ENCODE measurements at regions not wholly inside any gene's neighbourhood (a gene's known extent, or its start where the extent isn't known, plus 50 kb on each side); places are given as distances from the start of the nearest gene placed in this dataset.

DNA sequence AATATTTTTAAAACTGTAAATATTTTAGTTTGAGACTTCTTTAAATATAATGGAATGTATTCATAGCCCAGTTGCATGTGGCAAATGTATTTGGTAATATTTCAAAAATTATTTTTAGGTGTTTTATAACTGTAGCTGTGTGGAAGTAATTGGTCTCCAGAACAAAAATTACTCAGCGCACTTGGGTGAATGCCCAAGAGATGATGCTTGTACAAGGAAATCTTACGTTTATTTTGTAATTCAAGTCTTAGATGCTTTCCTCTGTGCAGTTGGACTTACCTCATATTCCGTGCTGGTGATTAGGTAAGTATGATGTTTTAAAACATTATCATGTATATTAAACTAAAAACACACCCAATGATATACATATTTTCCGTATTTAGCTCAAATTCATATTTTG is 76.7 kb upstream of the SLCO1B1 start:
- Histone ChIP-seq H3K27ac (no peak overlapping the region), H3K9me3 (no peaks in the 10 kb centered on the region), H3K36me3 (no peaks in the 10 kb centered on the region), H3K27me3 (no peaks in the 10 kb centered on the region), H3K4me3 (replicated peaks in 1 of 3) (no peak overlapping the region), H3K4me1 (no peaks in the 10 kb centered on the region)
- 68 to 79% methylated on average over 4 of the region's 4 CpGs for WGBS, 2 donors
- intact Hi-C loops (cut with DNase I): no loop called here
- TF ChIP-seq, protein P1, sequence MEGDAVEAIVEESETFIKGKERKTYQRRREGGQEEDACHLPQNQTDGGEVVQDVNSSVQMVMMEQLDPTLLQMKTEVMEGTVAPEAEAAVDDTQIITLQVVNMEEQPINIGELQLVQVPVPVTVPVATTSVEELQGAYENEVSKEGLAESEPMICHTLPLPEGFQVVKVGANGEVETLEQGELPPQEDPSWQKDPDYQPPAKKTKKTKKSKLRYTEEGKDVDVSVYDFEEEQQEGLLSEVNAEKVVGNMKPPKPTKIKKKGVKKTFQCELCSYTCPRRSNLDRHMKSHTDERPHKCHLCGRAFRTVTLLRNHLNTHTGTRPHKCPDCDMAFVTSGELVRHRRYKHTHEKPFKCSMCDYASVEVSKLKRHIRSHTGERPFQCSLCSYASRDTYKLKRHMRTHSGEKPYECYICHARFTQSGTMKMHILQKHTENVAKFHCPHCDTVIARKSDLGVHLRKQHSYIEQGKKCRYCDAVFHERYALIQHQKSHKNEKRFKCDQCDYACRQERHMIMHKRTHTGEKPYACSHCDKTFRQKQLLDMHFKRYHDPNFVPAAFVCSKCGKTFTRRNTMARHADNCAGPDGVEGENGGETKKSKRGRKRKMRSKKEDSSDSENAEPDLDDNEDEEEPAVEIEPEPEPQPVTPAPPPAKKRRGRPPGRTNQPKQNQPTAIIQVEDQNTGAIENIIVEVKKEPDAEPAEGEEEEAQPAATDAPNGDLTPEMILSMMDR (IDR thresholded peaks at IDR 0.05): no peak
- TF ChIP-seq POLR2A (IDR thresholded peaks at IDR 0.05): no peak
- no peak for DNase-seq

DNA sequence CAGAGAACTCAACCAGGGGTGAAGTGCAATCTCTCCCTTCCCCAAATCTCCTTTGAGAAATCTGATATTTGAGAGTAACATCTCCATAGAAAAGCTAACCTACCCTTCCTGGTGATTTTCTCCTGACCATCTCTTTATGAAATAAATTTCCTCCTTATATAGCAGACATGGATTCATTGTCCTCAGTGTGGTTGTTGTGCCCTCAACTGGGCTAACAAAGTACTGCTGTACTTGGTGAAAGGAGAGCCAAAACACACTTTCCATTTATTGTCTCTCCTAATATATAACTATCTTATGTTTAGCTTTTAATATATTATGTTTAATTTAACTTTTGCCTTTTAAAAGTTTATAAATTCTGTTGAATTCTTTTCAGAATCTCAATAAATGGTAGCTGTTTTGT is 65.1 kb upstream of the SLCO1B1 start:
- TF ChIP-seq POLR2A (IDR thresholded peaks at IDR 0.05): no peak
- TF ChIP-seq, protein P1 (IDR thresholded peaks at IDR 0.05): peak in 2 of 6 experiments; percentile 12 to 26
- Histone ChIP-seq H3K9me3 (no peaks in the 10 kb centered on the region), H3K36me3 (no peaks in the 10 kb centered on the region), H3K4me1 (no peaks in the 10 kb centered on the region), H3K27me3 (no peaks in the 10 kb centered on the region), H3K27ac (no peak overlapping the region), H3K4me3 (replicated peaks in 1 of 3) (no peak overlapping the region)
- no peak for DNase-seq
- intact Hi-C loops (cut with DNase I): no loop called here

DNA sequence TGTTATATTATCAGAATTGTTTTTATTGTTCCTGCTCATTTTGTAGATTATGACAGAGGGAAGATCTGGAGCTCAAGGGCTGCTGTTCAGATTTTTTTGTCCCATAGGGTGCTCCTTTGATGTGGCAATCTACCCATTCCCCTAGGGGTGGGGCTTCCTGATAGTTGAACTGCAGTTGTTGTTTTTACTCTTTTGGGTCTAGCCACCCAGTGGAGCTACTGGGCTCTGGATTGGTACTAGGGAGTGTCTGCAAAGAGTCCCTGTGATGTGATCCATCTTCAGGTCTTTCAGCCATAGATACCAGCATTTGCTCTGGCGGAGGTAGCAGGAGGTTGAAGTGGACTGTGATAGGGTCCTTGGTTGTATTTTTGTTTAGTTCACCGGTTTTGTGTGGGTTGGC is 57.9 kb upstream of the SLCO1B1 start:
- TF ChIP-seq, protein P1 (IDR thresholded peaks at IDR 0.05): no peak
- no peak for TF ChIP-seq POLR2A (IDR thresholded peaks at IDR 0.05)
- H3K9me3 ChIP-seq: no peaks in the 10 kb centered on the region
- no peak overlapping the region for H3K4me3 ChIP-seq (replicated peaks in 1 of 3)
- no peaks in the 10 kb centered on the region for H3K36me3 ChIP-seq
- DNase-seq: no peak
- no peak overlapping the region for H3K27ac ChIP-seq
- intact Hi-C loops (cut with DNase I): no loop called here
- 55 to 71% methylated on average over 2 of the region's 2 CpGs for WGBS, 2 donors
- no peaks in the 10 kb centered on the region for H3K4me1 ChIP-seq
- H3K27me3 ChIP-seq: no peaks in the 10 kb centered on the region

DNA sequence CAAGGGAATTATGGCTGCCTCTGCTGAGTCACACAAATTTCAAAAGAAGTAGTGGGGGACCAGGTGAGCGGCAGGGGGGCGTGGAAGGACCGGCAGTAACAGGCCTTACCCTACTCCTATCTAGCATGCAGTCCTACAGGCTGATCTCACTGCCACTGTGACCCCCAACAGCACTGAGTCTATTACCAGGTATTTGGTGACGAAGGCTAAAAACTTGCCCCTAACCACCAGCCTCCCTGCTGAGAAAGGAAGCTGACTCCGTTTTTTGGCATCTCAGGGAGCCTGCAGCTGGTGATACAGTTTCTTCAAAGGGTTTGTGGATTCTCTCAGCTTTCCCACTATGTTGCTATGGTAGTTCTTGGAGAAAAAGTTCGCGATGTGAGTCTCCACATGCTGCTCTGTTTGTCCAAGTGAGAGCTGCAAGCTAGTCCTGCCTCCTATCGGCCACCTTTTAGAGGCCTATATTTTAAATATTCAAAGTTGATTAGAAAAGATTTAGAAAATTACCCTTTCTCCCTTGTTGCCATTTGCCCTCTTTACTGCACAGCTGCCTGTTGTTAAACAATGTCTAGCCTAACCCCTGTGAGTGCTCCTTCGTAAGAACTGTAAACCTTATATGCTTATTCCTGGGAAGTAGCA is 57.1 kb upstream of the SLCO1B1 start:
- DNase-seq: no peak
- H3K4me3 ChIP-seq (replicated peaks in 1 of 3): no peak overlapping the region
- H3K27me3 ChIP-seq: no peaks in the 10 kb centered on the region
- H3K4me1 ChIP-seq: no peaks in the 10 kb centered on the region
- WGBS, 2 donors: 86% methylated on average over 9 of the region's 9 CpGs
- no peaks in the 10 kb centered on the region for H3K36me3 ChIP-seq
- TF ChIP-seq, protein P1 (IDR thresholded peaks at IDR 0.05): no peak
- no peak for TF ChIP-seq POLR2A (IDR thresholded peaks at IDR 0.05)
- no peak overlapping the region for H3K27ac ChIP-seq
- intact Hi-C loops (cut with DNase I): no loop called here
- no peaks in the 10 kb centered on the region for H3K9me3 ChIP-seq
